ENCODE measurements at regions not wholly inside any gene's neighbourhood (a gene's known extent, or its start where the extent isn't known, plus 50 kb on each side); places are given as distances from the start of the nearest gene placed in this dataset.

- CTCF ChIA-PET = no interaction called here
- H3K27ac Mint-ChIP-seq = no peak overlapping the region
- POLR2A ChIA-PET = no interaction called here
- H3K36me3 Mint-ChIP-seq = peaks cover 11% of the 10 kb centered on the region
- H3K9me3 Mint-ChIP-seq = peaks cover 22% of the 10 kb centered on the region
- ATAC-seq (no peak), DNase-seq (ENCODE audit: low spot score) (no peak)
- H3K4me1 Mint-ChIP-seq = peaks cover 6% of the 10 kb centered on the region
- H3K27me3 Mint-ChIP-seq (ENCODE audit: low read depth) = no peaks in the 10 kb centered on the region
- no peak overlapping the region for H3K4me3 Mint-ChIP-seq
- TF ChIP-seq, protein P1, sequence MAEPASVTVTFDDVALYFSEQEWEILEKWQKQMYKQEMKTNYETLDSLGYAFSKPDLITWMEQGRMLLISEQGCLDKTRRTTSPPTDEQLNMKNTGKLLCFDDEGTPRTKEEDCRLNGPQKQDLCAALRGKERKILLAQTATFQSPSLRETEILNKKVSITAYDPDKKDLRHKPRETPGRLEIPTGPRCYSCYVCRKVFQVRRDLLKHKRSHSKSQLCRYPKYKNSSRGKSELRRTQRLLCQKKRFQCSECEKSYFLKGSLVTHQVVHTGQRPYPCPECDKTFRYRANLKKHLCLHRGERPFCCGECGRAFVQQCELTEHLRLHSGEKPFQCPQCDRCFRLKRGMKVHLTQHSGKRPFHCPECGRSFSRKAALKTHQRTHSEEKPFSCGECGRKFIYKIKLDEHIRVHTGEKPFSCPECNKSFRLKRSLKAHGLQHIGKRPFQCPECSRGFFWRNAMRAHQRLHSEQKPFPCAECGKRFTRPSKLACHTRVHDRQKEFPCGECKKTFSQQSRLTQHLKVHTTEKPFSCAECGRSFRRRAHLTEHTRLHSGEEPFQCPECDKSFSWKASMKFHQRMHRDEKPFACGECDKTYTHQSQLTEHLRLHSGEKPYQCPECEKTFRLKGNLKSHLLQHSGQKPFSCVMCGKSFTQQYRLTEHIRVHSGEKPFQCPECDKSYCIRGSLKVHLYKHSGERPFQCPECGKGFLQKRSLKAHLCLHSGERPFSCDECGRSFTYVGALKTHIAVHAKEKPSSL (CRISPR knock-in tag; conservative IDR thresholded peaks at IDR 0.05) = no peak
- TF ChIP-seq ZNF416 (CRISPR knock-in tag; IDR thresholded peaks at IDR 0.05) (no peak), ZNF396 (CRISPR knock-in tag; IDR thresholded peaks at IDR 0.05; ENCODE audit: borderline replicate concordance) (no peak), GABPB1 (CRISPR knock-in tag; IDR thresholded peaks at IDR 0.05) (no peak), TEAD4 (CRISPR knock-in tag; IDR thresholded peaks at IDR 0.05) (no peak), ZNF317 (CRISPR knock-in tag; IDR thresholded peaks at IDR 0.05; ENCODE audit: borderline replicate concordance, low read depth) (no peak), NFATC4 (CRISPR knock-in tag; IDR thresholded peaks at IDR 0.05) (no peak), ATF2 (CRISPR knock-in tag; IDR thresholded peaks at IDR 0.05; ENCODE audit: borderline replicate concordance, low read depth) (no peak), MAX (CRISPR knock-in tag; IDR thresholded peaks at IDR 0.05) (no peak), ZNF671 (CRISPR knock-in tag; IDR thresholded peaks at IDR 0.05) (no peak)
- TF ChIP-seq, protein P2, sequence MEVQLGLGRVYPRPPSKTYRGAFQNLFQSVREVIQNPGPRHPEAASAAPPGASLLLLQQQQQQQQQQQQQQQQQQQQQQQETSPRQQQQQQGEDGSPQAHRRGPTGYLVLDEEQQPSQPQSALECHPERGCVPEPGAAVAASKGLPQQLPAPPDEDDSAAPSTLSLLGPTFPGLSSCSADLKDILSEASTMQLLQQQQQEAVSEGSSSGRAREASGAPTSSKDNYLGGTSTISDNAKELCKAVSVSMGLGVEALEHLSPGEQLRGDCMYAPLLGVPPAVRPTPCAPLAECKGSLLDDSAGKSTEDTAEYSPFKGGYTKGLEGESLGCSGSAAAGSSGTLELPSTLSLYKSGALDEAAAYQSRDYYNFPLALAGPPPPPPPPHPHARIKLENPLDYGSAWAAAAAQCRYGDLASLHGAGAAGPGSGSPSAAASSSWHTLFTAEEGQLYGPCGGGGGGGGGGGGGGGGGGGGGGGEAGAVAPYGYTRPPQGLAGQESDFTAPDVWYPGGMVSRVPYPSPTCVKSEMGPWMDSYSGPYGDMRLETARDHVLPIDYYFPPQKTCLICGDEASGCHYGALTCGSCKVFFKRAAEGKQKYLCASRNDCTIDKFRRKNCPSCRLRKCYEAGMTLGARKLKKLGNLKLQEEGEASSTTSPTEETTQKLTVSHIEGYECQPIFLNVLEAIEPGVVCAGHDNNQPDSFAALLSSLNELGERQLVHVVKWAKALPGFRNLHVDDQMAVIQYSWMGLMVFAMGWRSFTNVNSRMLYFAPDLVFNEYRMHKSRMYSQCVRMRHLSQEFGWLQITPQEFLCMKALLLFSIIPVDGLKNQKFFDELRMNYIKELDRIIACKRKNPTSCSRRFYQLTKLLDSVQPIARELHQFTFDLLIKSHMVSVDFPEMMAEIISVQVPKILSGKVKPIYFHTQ (CRISPR knock-in tag; IDR thresholded peaks at IDR 0.05) = no peak
- TF ChIP-seq, protein P3, sequence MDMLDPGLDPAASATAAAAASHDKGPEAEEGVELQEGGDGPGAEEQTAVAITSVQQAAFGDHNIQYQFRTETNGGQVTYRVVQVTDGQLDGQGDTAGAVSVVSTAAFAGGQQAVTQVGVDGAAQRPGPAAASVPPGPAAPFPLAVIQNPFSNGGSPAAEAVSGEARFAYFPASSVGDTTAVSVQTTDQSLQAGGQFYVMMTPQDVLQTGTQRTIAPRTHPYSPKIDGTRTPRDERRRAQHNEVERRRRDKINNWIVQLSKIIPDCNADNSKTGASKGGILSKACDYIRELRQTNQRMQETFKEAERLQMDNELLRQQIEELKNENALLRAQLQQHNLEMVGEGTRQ (CRISPR knock-in tag; IDR thresholded peaks at IDR 0.05) = no peak
Measured at GRCh38 chr3:20388971-20389370, 203.0 kb upstream of the SGO1 start.

DNA sequence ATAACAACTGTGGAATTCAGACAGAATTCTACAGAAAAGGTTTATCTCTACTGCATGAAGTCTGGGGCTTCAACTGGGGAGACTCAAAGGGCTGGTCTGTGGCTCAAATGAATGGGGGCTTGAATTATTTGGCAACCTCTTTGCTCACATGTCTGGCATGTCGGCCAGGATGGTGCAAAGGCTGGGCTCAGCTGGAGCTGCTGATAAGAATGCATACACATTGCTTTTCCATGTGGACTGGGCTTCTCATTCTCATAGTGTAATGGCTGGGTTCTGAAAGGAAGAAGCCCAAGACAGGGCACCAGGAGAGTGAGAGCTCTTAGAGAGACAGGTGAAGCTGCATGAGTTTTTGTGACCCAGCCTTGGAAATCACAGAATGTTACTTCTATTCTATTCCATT is 194.3 kb upstream of the SGO1 start:
- peaks cover 9% of the 10 kb centered on the region for H3K36me3 Mint-ChIP-seq
- no peaks in the 10 kb centered on the region for H3K27me3 Mint-ChIP-seq (ENCODE audit: low read depth)
- TF ChIP-seq, protein P4, sequence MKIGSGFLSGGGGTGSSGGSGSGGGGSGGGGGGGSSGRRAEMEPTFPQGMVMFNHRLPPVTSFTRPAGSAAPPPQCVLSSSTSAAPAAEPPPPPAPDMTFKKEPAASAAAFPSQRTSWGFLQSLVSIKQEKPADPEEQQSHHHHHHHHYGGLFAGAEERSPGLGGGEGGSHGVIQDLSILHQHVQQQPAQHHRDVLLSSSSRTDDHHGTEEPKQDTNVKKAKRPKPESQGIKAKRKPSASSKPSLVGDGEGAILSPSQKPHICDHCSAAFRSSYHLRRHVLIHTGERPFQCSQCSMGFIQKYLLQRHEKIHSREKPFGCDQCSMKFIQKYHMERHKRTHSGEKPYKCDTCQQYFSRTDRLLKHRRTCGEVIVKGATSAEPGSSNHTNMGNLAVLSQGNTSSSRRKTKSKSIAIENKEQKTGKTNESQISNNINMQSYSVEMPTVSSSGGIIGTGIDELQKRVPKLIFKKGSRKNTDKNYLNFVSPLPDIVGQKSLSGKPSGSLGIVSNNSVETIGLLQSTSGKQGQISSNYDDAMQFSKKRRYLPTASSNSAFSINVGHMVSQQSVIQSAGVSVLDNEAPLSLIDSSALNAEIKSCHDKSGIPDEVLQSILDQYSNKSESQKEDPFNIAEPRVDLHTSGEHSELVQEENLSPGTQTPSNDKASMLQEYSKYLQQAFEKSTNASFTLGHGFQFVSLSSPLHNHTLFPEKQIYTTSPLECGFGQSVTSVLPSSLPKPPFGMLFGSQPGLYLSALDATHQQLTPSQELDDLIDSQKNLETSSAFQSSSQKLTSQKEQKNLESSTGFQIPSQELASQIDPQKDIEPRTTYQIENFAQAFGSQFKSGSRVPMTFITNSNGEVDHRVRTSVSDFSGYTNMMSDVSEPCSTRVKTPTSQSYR (CRISPR knock-in tag; IDR thresholded peaks at IDR 0.05) = no peak
- TF ChIP-seq NFATC4 (CRISPR knock-in tag; IDR thresholded peaks at IDR 0.05) (no peak), SP1 (CRISPR knock-in tag; conservative IDR thresholded peaks at IDR 0.05) (no peak), GTF2I (CRISPR knock-in tag; conservative IDR thresholded peaks at IDR 0.05) (no peak)
- TF ChIP-seq, protein P5, sequence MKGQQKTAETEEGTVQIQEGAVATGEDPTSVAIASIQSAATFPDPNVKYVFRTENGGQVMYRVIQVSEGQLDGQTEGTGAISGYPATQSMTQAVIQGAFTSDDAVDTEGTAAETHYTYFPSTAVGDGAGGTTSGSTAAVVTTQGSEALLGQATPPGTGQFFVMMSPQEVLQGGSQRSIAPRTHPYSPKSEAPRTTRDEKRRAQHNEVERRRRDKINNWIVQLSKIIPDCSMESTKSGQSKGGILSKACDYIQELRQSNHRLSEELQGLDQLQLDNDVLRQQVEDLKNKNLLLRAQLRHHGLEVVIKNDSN (CRISPR knock-in tag; IDR thresholded peaks at IDR 0.05) = no peak
- TF ChIP-seq, protein P6, sequence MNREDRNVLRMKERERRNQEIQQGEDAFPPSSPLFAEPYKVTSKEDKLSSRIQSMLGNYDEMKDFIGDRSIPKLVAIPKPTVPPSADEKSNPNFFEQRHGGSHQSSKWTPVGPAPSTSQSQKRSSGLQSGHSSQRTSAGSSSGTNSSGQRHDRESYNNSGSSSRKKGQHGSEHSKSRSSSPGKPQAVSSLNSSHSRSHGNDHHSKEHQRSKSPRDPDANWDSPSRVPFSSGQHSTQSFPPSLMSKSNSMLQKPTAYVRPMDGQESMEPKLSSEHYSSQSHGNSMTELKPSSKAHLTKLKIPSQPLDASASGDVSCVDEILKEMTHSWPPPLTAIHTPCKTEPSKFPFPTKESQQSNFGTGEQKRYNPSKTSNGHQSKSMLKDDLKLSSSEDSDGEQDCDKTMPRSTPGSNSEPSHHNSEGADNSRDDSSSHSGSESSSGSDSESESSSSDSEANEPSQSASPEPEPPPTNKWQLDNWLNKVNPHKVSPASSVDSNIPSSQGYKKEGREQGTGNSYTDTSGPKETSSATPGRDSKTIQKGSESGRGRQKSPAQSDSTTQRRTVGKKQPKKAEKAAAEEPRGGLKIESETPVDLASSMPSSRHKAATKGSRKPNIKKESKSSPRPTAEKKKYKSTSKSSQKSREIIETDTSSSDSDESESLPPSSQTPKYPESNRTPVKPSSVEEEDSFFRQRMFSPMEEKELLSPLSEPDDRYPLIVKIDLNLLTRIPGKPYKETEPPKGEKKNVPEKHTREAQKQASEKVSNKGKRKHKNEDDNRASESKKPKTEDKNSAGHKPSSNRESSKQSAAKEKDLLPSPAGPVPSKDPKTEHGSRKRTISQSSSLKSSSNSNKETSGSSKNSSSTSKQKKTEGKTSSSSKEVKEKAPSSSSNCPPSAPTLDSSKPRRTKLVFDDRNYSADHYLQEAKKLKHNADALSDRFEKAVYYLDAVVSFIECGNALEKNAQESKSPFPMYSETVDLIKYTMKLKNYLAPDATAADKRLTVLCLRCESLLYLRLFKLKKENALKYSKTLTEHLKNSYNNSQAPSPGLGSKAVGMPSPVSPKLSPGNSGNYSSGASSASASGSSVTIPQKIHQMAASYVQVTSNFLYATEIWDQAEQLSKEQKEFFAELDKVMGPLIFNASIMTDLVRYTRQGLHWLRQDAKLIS (CRISPR knock-in tag; IDR thresholded peaks at IDR 0.05; ENCODE audit: borderline replicate concordance) = no peak

More for the DNA sequence above, 194.3 kb upstream of the SGO1 start:
- ChIA-PET CTCF (interaction anchor here (0.7 kb wide), 1 partner anchor 748 kb away, joined by 4 read pairs; no protein-coding TSS in a partner anchor), POLR2A (no interaction called here)
- H3K4me3 Mint-ChIP-seq = no peak overlapping the region
- peaks cover 32% of the 10 kb centered on the region for H3K4me1 Mint-ChIP-seq
- DNase-seq (ENCODE audit: low spot score) (no peak), ATAC-seq (no peak)
- no peak overlapping the region; the same call in 1 of the 2 replicates for H3K27ac Mint-ChIP-seq
- peaks cover 13% of the 10 kb centered on the region for H3K9me3 Mint-ChIP-seq
